ENCODE measurements at regions not wholly inside any gene's neighbourhood (a gene's known extent, or its start where the extent isn't known, plus 50 kb on each side); places are given as distances from the start of the nearest gene placed in this dataset.

DNA sequence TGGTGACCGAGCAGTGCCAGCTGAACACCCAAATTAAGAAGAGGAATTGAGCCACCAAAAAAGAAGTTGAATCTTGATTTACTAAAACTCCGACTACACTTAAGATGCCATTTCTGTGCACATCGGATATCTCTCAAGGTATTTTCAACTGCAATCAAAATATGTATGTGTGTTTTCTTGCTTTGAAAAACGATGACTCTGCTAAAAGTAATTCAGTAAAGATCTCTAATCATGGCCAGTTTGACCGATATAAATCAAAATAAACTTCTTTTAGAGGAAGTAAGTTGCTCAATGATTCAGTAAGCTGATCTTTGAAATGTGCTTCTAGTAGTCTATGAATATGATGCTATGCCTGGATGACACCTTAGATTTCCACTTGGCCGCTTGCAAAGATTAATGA lies 453.5 kb upstream of the TPK1 start:
- CTCF ChIA-PET = no interaction called here
- H4K91ac ChIP-seq (ENCODE audit: insufficient read depth, low read depth, low read length) = no peak overlapping the region
- H3K9ac ChIP-seq (ENCODE audit: low read depth, low read length) = no peak overlapping the region
- H3K9me3 ChIP-seq (ENCODE audit: control insufficient read depth, insufficient read depth, low read length) = peaks cover 5% of the 10 kb centered on the region
- no peak overlapping the region for H3K14ac ChIP-seq (replicated peaks; ENCODE audit: low read depth, low read length)
- H3K4me3 ChIP-seq (ENCODE audit: insufficient read depth, low read depth, low read length) = no peak overlapping the region
- no peak overlapping the region for H2BK15ac ChIP-seq (ENCODE audit: low read depth, low read length)
- no peak overlapping the region for H3K27ac ChIP-seq (ENCODE audit: insufficient read depth, low read length)
- no peak overlapping the region for H3K56ac ChIP-seq (ENCODE audit: extremely low read depth, insufficient read depth, low read length)
- ATAC-seq (ENCODE audit: low read depth) (no peak), DNase-seq (no peak)
- dilution Hi-C loops (cut with HindIII; ENCODE audit: low sequenced_read_pairs, unreplicated experiment) = no loop called here
- H3K4ac ChIP-seq (ENCODE audit: low read depth, low read length) = no peak overlapping the region
- in situ Hi-C loops (cut with MboI; ENCODE audit: low sequenced_read_pairs) = no loop called here
- no peak overlapping the region for H3K23ac ChIP-seq (ENCODE audit: low read depth, low read length)
- no peak overlapping the region for H4K8ac ChIP-seq (ENCODE audit: low read depth in 2 of 2, low read length in 2 of 2)
- no peaks in the 10 kb centered on the region for H3K9me1 ChIP-seq (ENCODE audit: insufficient read depth, low read length)
- H3K4me2 ChIP-seq (ENCODE audit: low read depth, low read length) = no peak overlapping the region
- H2BK20ac ChIP-seq (ENCODE audit: low read depth, low read length) = no peak overlapping the region
- intact Hi-C loops (cut with micrococcal nuclease) = no loop called here
- no TSS peak for BruUV-seq (replicated peaks)
- no peak overlapping the region for H2BK120ac ChIP-seq (ENCODE audit: low read depth, low read length)
- no peak overlapping the region for H2AK9ac ChIP-seq (replicated peaks; ENCODE audit: low read depth, low read length, poor library complexity)
- no peaks in the 10 kb centered on the region for H3K27me3 ChIP-seq (ENCODE audit: control insufficient read depth, insufficient read depth, low read length)
- no peak overlapping the region for H2AK5ac ChIP-seq (ENCODE audit: low read depth, low read length)
- H3K79me1 ChIP-seq (ENCODE audit: low read depth in 1 of 2, low read length in 2 of 2) = no peaks in the 10 kb centered on the region
- no peak overlapping the region for H2BK5ac ChIP-seq (ENCODE audit: low read depth, low read length, poor library complexity, severe bottlenecking)
- WGBS, 2 experiments (ENCODE audit: extremely low coverage in 2 of 2, insufficient read length in 1 of 2) = 80% methylated on average over 1 of the region's 6 CpGs; no CpG with 5 or more reads in 1 of the 2 experiments
- no peak overlapping the region for H3K18ac ChIP-seq (ENCODE audit: low read depth, low read length)
- no peak for TF ChIP-seq CEBPB (IDR thresholded peaks at IDR 0.05; ENCODE audit: low read depth, low read length)
- no peak for TF ChIP-seq POLR2A (IDR thresholded peaks at IDR 0.05; ENCODE audit: low read depth, low read length)
- TF ChIP-seq MAFK (IDR thresholded peaks at IDR 0.05; ENCODE audit: low read depth, low read length) = peak; percentile 69
- TF ChIP-seq RAD21 (IDR thresholded peaks at IDR 0.05; ENCODE audit: low read length) = no peak
- H4K20me1 ChIP-seq (ENCODE audit: insufficient read depth, low read length) = no peaks in the 10 kb centered on the region
- H2AFZ ChIP-seq (replicated peaks; ENCODE audit: low read length, poor library complexity) = no peak overlapping the region
- no peaks in the 10 kb centered on the region for H3K4me1 ChIP-seq (ENCODE audit: control insufficient read depth, insufficient read depth, low read length)
- no peak overlapping the region for H4K5ac ChIP-seq (ENCODE audit: low read depth, low read length)
- POLR2A ChIA-PET (ENCODE audit: unreplicated experiment) = no interaction called here
- H3K36me3 ChIP-seq (ENCODE audit: control insufficient read depth, insufficient read depth, low read length) = no peaks in the 10 kb centered on the region

Measured in IMR-90 (cell line).